Effector CD4-positive, alpha-beta T cell (primary cell): ENCODE measurements at regions not wholly inside any gene's neighbourhood (a gene's known extent, or its start where the extent isn't known, plus 50 kb on each side); places are given as distances from the start of the nearest gene placed in this dataset.
"Not testable (repeated sequence)": the region's sequence is repeated elsewhere in the genome, so short reads cannot be mapped to it uniquely, and the experiment has no call there.

Experiments used
- DNase-seq: peaks from one replicate; pipeline ENCODE4 v3.0.0-alpha.2; 2020

DNA sequence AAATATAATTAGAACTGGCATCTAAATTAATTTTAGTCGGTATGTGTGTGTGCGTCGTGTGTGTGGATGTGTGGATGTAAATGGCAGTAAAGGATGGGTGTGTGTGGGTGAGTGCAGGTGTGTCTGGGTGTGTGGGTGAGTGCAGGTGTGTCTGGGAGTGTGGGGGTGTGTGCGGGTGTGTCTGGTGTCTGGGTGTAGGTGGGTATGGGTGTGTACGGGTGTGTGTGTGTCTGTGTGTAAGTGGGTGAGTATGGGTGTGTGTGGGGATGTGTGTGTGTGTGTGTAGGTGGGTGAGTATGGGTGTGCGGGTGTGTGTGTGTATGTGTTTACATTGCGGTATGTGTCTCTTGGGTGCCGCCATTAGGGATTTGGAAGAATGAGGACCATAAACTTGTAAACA is 55.0 kb downstream of the OR11H1 start:
- DNase-seq, result not testable (repeated sequence)

DNA sequence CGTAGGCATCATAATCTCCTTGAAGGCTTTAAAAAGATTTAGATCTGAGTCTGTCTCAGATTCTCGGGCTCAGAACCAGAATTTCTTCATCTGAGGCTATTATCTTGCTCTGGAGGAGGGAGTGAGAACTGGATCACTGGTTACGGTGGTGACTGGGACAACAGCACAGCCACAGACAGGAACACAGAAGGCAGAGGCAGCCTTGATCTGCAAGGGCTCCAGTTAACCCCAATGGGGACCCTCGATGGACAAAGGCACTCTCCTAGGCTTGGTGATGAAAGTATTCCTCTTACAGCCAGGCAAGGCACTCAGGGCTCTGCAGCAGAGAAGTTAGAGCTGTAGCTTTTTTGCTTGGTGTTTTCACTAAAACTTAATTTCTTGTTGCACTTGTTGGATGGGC is 74.2 kb downstream of the OR11H1 start:
- not testable (repeated sequence) for DNase-seq

DNA sequence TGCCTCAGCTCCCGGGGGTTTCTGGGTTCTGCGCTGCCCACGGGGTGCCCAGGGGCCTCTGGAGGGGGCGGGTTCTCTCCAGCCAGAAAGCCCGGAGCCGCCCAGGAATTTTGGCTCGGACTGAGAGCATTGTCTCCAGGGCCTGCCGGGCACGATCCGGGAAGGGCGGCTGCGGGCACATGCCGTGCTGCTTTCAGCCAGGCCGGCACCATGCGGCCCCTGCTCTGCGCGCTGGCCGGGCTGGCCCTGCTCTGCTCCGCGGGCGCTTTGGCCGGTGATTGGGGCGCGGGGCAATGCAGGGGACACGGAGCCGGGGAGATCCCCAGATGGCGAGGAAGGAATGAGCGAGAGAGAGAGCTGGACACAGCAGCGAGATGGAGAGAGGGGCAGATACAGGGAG is 75.1 kb downstream of the OR11H1 start:
- not testable (repeated sequence) for DNase-seq

DNA sequence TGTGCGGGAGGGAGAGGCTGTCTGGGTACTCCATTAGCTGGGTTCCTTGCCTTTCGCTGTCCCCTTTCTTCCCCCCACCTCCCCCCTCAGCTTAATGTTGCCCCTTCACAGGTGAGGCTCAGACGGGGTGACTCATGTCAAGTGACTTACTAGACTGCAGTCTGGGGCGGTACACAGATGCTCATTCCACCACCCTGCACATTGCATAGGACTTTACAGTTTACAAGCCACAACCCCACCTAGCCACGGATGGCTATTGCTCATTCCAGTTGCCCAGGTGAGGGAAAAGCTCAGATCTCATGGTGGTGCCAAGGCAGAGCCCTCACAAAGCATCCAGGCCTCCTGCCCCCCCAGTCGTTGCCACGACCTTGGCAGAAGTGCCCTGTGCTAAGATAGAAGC is 76.2 kb downstream of the OR11H1 start:
- DNase-seq, result not testable (repeated sequence)

DNA sequence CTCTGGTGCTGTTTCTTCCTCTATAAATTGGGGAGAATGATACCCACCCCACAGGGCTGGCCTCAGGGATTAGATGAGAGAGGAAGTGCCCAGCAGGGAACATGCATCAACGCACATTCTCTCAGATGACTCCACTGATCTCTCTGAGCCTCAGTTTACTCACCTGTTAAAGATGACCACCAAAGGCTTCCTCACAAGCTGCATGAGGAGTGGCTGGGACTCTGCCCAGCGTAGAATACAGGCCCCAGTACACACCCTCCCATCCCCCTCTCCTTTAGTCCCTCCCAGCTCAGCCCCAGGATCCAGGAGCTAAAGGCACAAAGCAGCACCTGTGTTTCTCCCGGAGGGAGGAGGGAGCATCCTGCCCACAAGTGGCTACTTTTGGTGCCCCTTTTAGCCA is 76.7 kb downstream of the OR11H1 start:
- not testable (repeated sequence) for DNase-seq

DNA sequence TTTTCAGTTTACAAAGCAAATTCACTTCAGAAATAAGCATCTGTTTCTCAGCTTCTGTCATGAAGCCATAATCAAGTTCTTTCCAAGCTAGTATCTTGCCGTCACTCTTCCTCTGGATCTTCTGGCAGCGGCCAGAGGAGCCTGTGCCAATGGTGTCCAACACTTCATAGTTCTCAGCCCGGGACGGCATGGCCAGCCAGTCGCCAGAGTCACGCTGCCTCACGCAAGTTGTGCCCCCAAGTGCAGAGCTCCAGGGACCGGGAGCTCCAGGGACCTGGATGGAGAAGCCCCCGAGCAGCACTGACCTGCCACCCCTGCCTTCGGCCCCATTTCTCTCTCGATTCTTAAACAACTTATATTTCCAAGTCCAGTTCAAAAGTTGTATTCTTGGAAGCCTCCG is 76.9 kb upstream of the POTEH start:
- not testable (repeated sequence) for DNase-seq

DNA sequence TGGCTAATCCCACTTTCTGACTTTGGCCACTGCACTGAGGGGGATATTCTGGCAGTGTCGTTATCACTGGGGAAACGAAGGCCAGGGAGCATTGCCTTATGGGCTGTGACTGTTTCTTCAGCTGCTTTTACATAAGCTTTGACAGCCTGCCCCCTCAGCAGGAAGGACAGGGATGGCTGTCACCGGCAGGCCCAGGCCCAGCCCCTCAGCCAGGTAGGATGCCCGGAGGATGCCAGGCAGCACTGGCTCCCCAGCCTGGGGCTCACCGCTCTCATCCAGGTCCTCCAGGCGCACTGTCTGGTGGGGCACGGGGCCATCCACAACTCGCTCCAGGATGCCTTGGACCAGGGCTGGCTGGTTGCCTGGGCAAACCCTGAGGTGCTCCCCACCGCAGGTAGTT is 74.7 kb upstream of the POTEH start:
- DNase-seq, result not testable (repeated sequence)

DNA sequence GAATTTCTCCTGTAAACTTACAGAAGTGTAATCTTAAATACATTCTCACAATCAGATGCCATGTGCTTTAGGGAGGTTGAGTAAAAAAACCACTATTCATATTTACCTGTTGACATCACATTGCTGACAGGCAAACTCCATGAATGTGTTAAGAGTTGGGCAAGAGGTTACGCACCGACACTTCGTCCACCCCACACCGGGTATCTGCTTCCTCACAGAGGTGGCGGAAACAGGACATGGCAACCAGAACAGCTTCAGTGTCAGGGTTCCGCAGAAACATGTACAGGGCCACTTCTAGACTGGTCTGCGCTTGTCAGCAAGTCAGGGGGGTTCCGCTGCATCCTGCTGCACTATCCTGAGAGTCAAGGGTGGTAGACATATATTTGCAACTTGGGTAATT is 61.6 kb upstream of the POTEH start:
- DNase-seq, result peak; percentile 2

DNA sequence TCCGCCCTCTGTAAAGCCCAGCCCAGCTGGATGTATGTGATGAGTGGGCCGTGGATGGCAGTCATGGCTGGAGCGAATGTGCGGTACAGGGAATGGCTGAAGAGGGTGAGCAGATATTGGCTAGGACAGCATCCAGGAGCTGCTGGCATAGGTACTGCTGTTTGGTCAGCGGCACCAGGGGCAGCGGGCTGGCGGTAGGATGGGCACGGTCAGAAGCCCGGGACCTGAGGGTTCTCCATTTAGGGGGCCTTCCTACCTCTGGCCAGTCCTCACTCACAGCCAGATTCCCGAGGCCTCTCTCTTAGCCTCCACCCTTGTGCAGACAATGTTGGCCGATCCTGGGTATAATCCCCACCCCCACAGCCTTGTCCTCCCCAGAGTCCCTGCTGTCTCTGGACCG is 53.1 kb upstream of the POTEH start:
- DNase-seq, result not testable (repeated sequence)

DNA sequence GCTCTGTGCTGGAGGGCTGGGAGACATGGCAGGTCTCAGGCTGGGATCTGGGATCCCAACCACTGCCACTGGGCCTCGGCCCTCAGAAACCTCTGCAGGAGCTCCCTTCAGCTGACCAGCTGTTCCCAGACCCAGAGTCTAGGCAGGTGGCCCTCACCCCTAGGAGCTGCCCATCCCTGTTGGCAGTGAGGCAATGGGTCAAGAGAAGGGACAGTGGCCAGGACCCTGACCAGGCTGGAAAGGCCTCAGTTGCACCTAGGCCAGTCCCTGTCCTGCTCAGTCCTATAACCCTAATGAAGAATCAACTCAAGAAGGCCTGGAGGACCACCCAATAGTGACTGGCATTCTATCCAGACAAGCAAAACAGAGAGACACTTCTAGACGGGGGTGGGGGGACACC is 52.4 kb upstream of the POTEH start:
- DNase-seq, result not testable (repeated sequence)

DNA sequence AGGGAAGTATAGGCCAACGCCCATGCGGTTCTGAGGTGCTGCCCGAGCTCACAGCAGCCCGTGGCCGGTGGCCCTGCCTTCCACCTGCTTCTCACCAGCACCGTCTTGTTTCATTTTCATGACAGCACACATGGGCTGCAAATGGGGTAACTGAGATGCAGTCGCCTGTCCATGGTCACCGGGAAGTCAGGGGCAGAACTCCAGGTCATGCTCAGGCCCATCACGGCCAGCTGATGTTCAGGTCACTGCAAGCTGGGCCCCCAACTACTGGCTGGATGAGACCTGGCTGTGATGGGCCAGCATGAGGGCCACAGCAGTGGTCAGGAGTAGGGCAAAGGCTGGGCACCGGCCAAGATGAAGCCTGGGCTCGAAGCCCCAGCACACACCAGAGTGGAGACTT is 51.9 kb upstream of the POTEH start:
- DNase-seq, result not testable (repeated sequence)
